SH-SY5Y (cell line): ENCODE measurements at regions not wholly inside any gene's neighbourhood (a gene's known extent, or its start where the extent isn't known, plus 50 kb on each side); places are given as distances from the start of the nearest gene placed in this dataset.

Source experiments
- GATA2 ChIP-seq: IDR thresholded peaks from 2 replicates; pipeline ENCODE4 v1.6.1; 2011; ENCODE audit warnings: mild to moderate bottlenecking, low read depth, low read length
- GATA3 ChIP-seq: IDR thresholded peaks from 2 replicates; pipeline ENCODE4 v1.6.1; 2011; ENCODE audit warnings: low read depth, mild to moderate bottlenecking, low read length, moderate library complexity

GRCh38 chr9:106707291-106707690 is 155.7 kb upstream of the ZNF462 start:
- TF ChIP-seq GATA3 (no peak), GATA2 (no peak)
